Neural progenitor cell (in vitro differentiated cells): ENCODE measurements at regions not wholly inside any gene's neighbourhood (a gene's known extent, or its start where the extent isn't known, plus 50 kb on each side); places are given as distances from the start of the nearest gene placed in this dataset.

Experiments used
- CTCF ChIP-seq: fragments of 200-600 bp; sonication (generic); IDR thresholded peaks from 2 replicates; pipeline ENCODE4 v1.5.1; 2017; ENCODE audit warnings: antibody characterized with exemption, mild to moderate bottlenecking
- EZH2 ChIP-seq: fragments of 200-600 bp; sonication (generic); IDR thresholded peaks from 2 replicates; pipeline ENCODE4 v1.6.1; 2017; ENCODE audit warnings: antibody characterized with exemption, mild to moderate bottlenecking, moderate library complexity

- TF ChIP-seq CTCF (no peak), EZH2 (no peak)
These were observed 1062.9 kb upstream of the GYPC start for GRCh38 chr2:125593036-125593435.
